Activated T-cell treated with anti-CD3 and anti-CD28 coated beads for 4 hours (primary cell): ENCODE measurements at regions not wholly inside any gene's neighbourhood (a gene's known extent, or its start where the extent isn't known, plus 50 kb on each side); places are given as distances from the start of the nearest gene placed in this dataset.
A peak's percentile ranks its signal among the peaks of the same experiment; 100 is the strongest.

Experiments
- DNase-seq: peaks from one replicate; pipeline ENCODE4 v3.0.0-alpha.2; 2020

GRCh38 chr11:103668859-103669258, 367.6 kb upstream of the DDI1 start:
- DNase-seq, result no peak

GRCh38 chr11:103671143-103671651, 365.2 kb upstream of the DDI1 start:
- DNase-seq, result no peak

- no peak for DNase-seq
Measured at GRCh38 chr11:103673773-103674172, 362.7 kb upstream of the DDI1 start.

DNA sequence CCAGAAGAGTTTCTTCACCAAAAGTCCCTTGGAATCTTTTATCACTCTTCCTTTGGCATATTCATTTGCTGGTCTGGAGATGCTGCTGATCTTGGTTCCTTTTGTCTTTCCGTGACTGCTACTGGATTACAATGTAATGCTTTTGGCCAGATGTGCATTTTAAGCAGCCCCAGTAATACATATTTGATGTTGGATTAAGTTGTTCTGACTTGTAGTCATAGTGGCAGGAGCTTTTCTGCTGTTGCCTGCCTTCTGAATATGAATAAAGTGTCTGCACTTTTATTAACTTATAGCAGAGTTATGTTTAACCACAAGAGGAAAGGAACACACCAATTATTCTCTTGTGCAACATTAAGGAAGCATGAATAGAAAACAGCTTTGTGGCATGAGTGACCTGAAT, 360.0 kb upstream of the DDI1 start:
- no peak for DNase-seq

- DNase-seq, result no peak
Measured at GRCh38 chr11:103680826-103681225, 355.6 kb upstream of the DDI1 start.

DNA sequence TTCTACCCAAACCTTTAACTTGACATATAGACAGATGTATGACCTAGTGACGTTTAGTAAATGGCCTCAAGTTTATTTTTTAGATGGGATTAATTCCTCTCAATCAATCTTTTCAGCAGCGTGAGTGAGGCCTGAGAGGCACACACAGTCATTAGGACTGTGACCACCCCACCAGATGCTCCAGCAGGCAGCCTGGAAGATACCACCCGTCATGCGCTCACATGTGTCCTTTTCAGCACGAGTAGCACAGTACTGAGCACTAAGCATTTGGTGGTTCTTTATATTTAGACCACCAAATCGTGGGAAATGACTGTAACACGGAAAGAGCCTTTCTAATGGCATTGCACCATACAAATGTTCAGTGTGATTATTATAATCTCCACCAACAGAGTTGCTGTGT, 354.6 kb upstream of the DDI1 start:
- DNase-seq, result no peak

DNA sequence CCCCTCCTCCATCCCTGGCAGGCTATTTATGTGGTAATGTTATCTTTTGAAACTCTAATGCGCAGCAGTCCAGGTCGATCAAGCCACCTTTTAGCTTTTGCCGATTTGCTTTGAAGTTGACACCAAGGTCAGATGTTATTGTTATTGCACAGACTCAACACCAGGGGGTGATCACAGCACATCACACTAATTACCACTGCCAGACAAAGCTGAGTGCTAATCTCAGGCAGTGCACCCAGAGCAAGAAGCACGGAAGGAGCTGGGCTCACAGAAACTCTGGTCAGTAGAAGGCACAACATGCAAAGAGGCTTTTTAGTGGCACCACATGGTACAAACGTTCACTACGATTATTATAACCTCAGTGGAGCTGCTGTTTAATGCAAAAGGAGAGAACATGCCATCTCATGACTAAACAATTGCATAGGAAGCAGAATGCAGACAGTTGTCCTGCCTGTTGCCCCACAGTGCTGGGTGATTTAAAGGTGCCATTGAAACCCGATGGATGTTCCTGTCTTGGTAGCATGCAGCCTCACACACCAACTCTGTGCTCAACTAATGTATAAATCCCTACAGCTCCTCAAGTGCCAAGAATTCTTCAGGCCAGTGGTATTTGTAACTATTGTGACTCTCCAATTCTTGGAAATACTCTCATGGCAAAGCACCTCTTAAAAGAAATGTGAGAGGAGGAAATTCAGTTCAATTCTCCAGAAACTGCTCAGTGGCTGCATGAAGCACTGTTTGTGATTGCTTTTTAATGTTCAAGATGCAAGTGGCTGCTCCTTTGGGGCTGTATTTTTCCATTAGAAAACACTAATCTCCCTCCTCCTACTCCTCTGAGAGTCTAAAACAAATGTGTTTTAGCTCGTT, 353.9 kb upstream of the DDI1 start:
- peak; percentile 18 for DNase-seq

DNA sequence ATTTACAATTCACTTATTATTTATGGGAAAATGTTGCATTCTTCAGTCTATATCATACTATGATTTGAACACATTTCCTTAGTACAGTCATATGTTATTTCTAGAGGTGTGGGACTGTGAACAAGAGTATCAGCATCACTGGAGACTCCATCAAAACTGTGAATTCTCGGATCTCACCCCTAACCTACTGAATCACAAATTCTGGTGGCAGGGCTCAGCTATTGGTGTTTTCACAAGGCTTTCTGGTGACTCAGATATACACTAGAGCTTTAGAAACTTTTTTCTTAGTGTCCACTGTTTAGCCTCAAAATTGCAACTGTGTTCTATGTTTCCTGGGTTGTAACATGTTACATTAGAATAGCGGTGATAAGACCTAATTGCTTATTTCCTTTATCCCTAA, 352.9 kb upstream of the DDI1 start:
- DNase-seq, result no peak

GRCh38 chr11:103688924-103689323, 347.5 kb upstream of the DDI1 start:
- no peak for DNase-seq

GRCh38 chr11:103690356-103690755, 346.1 kb upstream of the DDI1 start:
- DNase-seq, result no peak

GRCh38 chr11:103696123-103696522, 340.3 kb upstream of the DDI1 start:
- DNase-seq, result no peak

- no peak for DNase-seq
Measured at GRCh38 chr11:103699216-103699615, 337.2 kb upstream of the DDI1 start.

GRCh38 chr11:103699656-103700055, 336.8 kb upstream of the DDI1 start:
- DNase-seq, result no peak

DNA sequence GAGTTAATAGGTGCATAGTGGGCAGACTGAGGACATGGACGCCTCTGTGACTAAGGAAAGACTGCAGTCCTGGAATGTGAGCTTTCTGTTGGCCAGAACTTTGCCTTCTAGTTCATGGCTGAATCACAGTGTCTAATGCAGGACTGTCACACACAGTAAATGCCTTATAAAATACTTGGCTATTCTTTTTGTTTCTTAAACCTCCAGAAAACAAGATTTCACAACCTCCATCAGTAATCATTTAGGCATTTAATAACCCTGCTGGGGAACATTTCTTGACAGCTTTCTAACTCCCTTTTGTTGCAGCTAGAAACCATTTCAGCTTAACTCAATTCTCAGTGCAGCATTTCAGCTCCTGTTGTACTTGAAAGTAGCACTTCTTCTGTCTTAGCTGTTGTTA, 335.8 kb upstream of the DDI1 start:
- no peak for DNase-seq

GRCh38 chr11:103703437-103703836, 333.0 kb upstream of the DDI1 start:
- no peak for DNase-seq

DNA sequence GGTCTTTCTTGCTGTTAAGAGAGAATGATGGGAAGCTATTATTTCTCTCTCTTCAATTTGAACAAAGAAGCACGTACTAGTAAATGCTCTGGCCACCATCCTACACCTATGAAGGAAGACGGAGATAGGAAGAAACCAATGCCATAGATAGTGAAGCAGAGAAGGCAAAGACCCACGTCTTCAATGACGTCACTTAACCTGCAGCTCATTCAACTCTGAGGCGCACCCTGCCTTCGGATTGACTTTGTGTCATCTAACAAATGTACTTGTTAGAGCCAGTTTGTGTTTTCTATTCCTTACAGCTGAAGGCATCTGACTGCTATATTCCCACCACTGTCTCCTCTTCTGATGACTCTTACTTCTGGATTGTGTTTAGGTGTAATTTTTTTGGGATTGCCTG, 332.5 kb upstream of the DDI1 start:
- DNase-seq, result no peak

- no peak for DNase-seq
Measured at GRCh38 chr11:103705642-103706041, 330.8 kb upstream of the DDI1 start.

GRCh38 chr11:103709371-103709770, 327.1 kb upstream of the DDI1 start:
- no peak for DNase-seq

GRCh38 chr11:103714246-103714645, 322.2 kb upstream of the DDI1 start:
- no peak for DNase-seq

DNA sequence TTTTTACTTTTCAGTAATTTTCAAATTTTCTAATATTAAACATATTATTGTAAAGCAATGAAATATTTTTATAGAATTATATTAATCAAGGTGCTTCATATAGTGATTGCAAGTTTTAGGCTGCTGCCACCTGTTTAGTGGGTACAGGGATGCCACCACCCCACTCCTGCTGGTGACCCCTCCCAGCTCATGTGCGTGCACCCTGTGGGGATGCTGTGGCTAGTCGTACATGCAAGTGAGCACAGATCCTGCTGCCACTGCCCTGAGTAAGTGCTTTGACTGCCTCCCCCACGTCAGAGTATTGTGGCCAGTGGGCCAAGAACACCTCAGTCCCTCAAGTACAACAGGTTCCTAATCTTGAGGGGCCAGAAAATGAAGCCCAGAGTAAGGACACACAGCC, 320.1 kb upstream of the DDI1 start:
- DNase-seq, result no peak

- DNase-seq, result no peak
Measured at GRCh38 chr11:103727262-103727661, 309.2 kb upstream of the DDI1 start.

DNA sequence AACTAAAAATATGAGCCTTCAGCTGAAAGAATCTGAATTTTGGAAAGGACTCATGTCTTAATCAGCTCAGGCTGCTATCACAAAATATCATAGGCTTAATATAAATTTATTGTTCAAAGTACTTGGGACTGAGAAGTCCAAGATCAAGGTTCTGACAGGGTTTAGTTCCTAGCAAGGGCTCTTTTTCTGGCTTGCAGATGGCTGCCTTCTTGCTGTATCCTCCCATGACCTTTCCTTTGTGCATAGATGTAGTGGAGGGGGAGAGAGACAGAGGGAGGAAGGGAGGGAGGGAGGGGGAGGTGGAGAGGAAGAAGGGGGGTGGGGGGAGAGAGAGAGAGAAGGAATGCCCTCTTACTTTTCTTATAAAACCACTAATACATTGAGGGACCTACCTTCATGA, 306.8 kb upstream of the DDI1 start:
- no peak for DNase-seq

GRCh38 chr11:103730131-103730940, 306.1 kb upstream of the DDI1 start:
- no peak for DNase-seq

GRCh38 chr11:103731670-103732069, 304.8 kb upstream of the DDI1 start:
- DNase-seq, result no peak
